ENCODE measurements at regions not wholly inside any gene's neighbourhood (a gene's known extent, or its start where the extent isn't known, plus 50 kb on each side); places are given as distances from the start of the nearest gene placed in this dataset.
"Not testable (repeated sequence)": the region's sequence is repeated elsewhere in the genome, so short reads cannot be mapped to it uniquely, and the experiment has no call there.

DNA sequence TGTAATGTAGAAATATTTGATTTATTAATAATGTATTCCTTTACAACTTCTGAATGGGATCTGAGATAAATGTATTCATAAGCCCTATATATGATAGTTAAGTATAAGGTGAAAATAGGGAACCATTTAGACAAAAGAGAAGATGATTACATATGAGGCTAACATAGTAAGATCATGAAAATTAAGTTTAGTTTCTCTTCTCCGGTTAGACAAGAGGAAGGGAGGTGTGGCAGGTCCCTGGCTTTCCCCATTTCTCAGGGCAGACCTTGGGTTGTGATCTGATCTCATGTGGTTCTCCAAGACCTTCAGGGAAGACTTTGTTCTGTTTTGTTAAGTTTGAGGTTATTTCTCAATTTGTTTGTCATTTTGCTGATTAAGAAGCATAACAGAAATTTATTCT, 341.3 kb downstream of the CNTNAP3B start:
- TF ChIP-seq, protein P1, sequence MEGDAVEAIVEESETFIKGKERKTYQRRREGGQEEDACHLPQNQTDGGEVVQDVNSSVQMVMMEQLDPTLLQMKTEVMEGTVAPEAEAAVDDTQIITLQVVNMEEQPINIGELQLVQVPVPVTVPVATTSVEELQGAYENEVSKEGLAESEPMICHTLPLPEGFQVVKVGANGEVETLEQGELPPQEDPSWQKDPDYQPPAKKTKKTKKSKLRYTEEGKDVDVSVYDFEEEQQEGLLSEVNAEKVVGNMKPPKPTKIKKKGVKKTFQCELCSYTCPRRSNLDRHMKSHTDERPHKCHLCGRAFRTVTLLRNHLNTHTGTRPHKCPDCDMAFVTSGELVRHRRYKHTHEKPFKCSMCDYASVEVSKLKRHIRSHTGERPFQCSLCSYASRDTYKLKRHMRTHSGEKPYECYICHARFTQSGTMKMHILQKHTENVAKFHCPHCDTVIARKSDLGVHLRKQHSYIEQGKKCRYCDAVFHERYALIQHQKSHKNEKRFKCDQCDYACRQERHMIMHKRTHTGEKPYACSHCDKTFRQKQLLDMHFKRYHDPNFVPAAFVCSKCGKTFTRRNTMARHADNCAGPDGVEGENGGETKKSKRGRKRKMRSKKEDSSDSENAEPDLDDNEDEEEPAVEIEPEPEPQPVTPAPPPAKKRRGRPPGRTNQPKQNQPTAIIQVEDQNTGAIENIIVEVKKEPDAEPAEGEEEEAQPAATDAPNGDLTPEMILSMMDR (IDR thresholded peaks at IDR 0.05) = not testable (repeated sequence)
- not testable (repeated sequence) for TF ChIP-seq POLR2A (IDR thresholded peaks at IDR 0.05)
